CD4-positive, alpha-beta T cell treated with Interleukin-6 at 100 ng/mL for 8 hours (primary cell): ENCODE measurements at regions not wholly inside any gene's neighbourhood (a gene's known extent, or its start where the extent isn't known, plus 50 kb on each side); places are given as distances from the start of the nearest gene placed in this dataset.

Experiments
- DNase-seq: peaks from one replicate; pipeline ENCODE4 v3.0.0-alpha.2; 2020; ENCODE audit warnings: mixed read lengths, low spot score

- no peak for DNase-seq
Observed at GRCh38 chr7:37504801-37505200, 56.1 kb upstream of the ELMO1 start.

- no peak for DNase-seq
Observed at GRCh38 chr7:37505750-37506353, 57.2 kb upstream of the ELMO1 start.

DNA sequence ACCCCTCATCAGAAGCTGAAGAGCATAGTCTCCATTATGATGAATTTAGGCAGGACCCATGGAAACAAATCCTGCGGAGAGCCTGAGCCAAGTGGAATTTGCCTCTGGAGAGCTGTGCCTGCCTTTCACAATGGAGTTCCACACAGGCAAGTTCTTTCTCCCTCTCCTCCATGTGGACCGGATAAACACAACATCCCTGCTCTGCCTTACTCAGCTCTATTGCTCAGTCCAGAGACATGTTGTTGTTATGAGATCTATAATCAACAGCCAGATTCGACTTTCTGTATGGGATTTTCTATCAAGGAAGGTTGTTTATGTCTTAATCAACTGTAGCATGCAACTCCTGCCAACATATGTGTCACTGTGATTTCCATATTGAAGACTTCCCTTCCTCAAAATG is 59.5 kb upstream of the ELMO1 start:
- no peak for DNase-seq

GRCh38 chr7:37510043-37510634 is 61.5 kb upstream of the ELMO1 start:
- DNase-seq: peak; percentile 7

DNA sequence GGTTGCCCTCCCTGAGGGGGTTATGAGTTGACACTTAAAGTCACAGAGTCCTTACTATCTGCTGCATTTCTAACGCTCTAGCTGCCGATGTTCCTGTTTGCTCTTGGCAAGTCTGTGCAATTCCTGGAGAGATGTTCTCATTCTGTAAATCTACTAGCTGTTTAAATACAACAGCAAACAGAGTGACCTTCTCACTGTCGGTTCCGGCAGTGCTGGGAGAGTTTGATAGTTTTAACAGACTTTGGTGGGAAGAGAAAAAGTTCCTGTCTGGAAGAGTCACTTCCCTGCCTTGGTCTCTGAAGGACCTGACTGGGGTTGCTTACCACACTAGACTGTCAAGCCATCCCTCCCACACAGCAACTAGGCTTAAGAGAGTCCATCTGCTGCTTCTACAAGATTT is 63.3 kb upstream of the ELMO1 start:
- DNase-seq: no peak

- DNase-seq: no peak
Observed at GRCh38 chr7:37514497-37514896, 65.8 kb upstream of the ELMO1 start.

DNA sequence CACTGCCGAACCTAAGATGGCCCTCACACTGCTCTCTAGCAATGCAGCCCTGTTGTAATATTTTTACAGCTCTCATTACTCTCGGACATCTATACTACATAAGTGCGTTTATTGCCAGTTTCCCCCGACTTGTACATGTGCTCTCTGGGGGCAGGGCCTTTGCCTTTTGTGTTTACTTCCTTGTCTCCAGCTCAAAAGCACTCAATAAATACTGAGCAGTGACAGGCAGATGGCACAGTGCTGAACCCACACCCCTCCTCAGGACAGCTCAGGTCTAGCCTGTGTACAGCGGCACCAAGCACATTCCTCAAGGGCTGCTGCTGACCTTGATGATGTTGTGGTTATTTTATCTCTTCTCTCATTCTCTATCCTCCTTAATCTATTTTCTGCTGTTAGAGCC is 68.0 kb upstream of the ELMO1 start:
- no peak for DNase-seq

- DNase-seq: no peak
Observed at GRCh38 chr7:37518266-37518665, 69.6 kb upstream of the ELMO1 start.

GRCh38 chr7:37524056-37524455 is 75.4 kb upstream of the ELMO1 start:
- DNase-seq: no peak

DNA sequence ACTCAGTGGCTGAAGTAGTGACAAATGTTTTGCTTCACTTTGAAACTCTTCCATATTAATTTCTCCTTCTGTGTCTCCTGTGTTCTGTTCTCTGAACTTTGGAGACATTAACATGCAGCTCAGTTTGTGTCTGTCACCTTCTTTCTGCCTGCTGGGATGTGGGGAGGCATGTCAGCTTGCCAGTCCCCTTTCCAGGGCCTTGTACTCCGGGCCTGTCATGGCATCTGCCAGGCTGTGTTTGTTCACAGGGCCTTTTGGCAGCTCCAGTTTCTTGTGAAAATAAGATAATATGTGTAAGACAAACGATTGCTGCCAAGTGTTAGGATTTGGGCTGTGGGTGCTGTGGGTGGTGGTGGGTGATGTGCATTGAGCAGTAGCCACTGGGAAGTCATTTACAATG is 76.1 kb upstream of the ELMO1 start:
- DNase-seq: no peak

DNA sequence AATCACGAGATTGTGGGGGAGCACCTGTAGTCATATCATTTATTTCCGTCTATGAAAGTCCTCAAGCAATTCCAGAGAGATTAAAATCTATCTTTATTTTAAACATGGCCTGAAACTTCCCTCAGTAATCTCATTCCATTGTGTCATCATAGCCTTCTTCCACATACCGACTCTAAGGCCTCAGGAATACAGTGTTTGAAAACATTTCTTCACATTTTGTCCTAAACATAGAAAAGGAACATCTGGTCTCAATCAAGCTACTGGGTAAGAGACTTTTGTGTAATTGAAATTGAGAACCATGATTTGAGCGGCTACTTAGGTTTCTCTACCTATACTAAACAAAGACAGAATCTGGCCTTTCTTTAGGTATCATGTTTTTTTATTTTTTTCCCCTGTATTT is 78.0 kb upstream of the ELMO1 start:
- DNase-seq: no peak

DNA sequence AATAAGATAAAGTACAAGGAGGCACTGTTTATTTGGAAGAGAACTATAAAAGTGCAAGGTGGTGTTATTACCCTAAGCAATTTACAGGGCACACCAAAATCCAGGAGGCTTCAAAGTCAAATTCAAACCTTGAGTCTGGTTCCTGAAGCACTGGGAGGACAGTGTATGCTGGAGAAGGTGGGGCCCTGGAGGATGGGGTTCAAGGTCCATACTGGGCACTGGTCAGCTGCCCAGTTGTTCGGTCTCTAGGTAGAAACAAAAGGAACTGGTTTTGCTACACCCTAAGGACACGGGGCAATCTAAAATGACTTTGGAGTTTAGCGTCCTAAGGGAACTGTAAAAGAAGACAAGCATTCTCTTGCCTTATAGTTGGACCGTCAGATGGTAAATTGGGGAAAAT is 78.4 kb upstream of the ELMO1 start:
- DNase-seq: no peak

DNA sequence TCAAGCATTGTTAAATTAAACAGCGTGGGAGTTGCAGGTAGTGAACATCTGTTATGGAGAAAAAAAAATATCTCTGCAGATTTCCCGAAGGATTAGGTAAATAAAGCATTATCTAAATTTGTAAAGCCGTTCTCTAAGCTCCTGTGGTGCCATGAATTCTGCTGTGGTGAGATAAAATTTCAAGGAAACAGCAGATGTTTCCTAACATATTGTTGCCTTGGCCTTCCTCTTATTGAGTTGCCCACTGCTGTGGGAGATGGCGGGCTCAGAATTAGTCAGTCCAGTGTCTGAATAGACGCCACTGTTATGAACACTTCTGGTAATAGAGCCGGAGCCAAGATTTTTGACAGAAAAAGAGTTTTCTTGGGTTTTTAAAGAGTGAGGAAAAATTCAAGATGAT is 82.6 kb upstream of the ELMO1 start:
- DNase-seq: no peak

GRCh38 chr7:37532636-37533035 is 84.0 kb upstream of the ELMO1 start:
- DNase-seq: no peak

- DNase-seq: no peak
Observed at GRCh38 chr7:37534893-37535610, 86.4 kb upstream of the ELMO1 start.

DNA sequence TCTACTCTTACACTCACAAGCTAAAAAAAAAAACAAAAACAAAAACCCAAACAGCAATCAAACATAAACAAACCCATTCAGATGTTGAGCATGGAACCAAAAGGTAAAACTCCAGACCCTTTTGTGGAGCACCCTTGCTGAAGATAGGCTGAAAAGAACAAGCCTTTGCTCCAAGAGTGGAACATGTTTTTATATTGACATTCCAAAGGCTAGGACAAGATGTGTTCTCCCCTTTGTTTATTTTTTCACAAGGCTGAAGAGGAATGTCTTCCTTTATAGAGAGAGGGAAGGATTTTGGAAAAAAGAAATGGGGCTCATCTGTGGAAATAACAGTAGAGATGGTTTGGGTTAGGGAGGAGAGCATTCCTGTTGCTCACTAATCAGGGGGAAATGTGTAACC is 87.2 kb upstream of the ELMO1 start:
- DNase-seq: no peak

- no peak for DNase-seq
Observed at GRCh38 chr7:37536706-37537105, 88.0 kb upstream of the ELMO1 start.

DNA sequence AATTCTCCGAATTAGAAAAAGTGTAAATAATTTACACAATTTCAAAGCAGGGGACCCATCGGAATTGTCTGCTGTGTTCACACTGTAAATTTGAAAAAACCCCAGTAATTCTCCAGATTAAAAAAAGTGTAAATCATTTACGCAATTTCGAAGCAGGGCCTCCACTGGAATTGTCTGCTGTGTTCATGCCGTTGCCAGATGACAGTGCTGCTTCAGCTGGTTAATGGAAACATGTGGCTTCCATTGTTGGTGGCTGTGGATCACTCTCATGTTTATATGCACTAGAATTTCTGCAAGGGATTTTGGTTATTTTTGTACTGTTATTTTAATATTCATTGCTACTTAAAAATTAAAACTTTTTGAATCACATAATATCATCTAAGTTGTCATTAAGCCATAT is 88.8 kb upstream of the ELMO1 start:
- DNase-seq: no peak

GRCh38 chr7:37538945-37539344 is 90.3 kb upstream of the ELMO1 start:
- no peak for DNase-seq

DNA sequence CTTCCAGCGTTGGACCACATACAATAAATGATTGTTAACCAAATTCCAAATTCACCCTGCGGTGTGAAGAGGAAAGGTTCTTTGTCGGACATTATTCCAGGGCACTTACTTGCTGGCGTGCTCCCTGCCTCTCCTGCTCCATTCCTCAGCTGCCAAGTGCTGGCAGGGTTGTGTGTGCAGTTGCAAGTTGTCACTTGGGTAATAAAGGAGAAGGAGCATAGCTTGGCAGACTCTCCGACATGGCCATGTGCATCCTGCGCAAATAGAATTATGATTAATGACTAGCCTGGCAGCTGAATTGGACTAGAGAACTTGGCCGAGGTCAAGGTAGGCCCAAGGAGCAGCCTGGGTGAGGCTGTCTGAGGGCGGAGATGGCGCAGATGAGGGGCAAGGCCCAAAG is 92.3 kb upstream of the ELMO1 start:
- DNase-seq: no peak

DNA sequence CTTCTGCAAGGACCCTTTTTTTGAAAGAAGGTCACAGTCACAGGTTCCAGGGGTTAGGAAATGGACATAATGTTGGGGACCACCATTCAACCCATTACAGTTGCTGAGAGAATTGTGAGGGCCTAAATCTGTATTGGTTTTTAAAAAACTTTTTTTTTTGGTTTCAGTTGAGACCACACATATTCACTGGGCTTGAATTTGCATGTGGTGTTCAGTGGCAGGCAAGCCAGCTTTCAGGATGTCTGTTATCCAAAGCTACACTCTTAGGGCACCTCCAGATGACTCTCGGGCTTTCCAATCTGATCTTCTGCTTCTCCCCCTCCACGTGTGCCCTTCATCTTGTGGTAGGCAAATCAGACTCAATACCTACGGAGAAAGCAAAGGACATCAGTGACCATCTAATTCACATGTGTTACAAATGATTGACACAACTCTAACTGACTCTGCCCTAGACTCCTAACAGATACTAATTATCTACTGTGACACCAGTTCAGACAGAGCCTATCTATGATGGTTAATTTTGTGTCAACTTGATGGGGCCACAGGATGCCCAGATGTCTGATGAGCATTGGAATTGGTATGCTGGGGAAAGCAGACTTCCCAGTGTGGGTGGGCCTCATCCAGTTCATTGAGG is 93.3 kb upstream of the ELMO1 start:
- DNase-seq: no peak

GRCh38 chr7:37545619-37546534 is 97.2 kb upstream of the ELMO1 start:
- no peak for DNase-seq
